GM10266 (cell line): ENCODE measurements at regions not wholly inside any gene's neighbourhood (a gene's known extent, or its start where the extent isn't known, plus 50 kb on each side); places are given as distances from the start of the nearest gene placed in this dataset.
"Not testable (repeated sequence)": the region's sequence is repeated elsewhere in the genome, so short reads cannot be mapped to it uniquely, and the experiment has no call there.

Source experiments
- DNase-seq: peaks from one replicate; pipeline ENCODE4 v3.0.0; 2012; ENCODE audit errors: extremely low spot score
- TF ChIP-seq, protein P1 (sequence below): IDR thresholded peaks from 2 replicates; pipeline ENCODE4 v1.5.1; 2012; ENCODE audit warnings: mild to moderate bottlenecking, low read depth; ENCODE audit not compliant: control insufficient read depth, insufficient read depth; ENCODE audit errors: missing control alignments

- no peak for DNase-seq
- TF ChIP-seq, protein P1, sequence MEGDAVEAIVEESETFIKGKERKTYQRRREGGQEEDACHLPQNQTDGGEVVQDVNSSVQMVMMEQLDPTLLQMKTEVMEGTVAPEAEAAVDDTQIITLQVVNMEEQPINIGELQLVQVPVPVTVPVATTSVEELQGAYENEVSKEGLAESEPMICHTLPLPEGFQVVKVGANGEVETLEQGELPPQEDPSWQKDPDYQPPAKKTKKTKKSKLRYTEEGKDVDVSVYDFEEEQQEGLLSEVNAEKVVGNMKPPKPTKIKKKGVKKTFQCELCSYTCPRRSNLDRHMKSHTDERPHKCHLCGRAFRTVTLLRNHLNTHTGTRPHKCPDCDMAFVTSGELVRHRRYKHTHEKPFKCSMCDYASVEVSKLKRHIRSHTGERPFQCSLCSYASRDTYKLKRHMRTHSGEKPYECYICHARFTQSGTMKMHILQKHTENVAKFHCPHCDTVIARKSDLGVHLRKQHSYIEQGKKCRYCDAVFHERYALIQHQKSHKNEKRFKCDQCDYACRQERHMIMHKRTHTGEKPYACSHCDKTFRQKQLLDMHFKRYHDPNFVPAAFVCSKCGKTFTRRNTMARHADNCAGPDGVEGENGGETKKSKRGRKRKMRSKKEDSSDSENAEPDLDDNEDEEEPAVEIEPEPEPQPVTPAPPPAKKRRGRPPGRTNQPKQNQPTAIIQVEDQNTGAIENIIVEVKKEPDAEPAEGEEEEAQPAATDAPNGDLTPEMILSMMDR = no peak
Measured at GRCh38 chr2:150677551-150677950, 190.1 kb upstream of the RND3 start.

DNA sequence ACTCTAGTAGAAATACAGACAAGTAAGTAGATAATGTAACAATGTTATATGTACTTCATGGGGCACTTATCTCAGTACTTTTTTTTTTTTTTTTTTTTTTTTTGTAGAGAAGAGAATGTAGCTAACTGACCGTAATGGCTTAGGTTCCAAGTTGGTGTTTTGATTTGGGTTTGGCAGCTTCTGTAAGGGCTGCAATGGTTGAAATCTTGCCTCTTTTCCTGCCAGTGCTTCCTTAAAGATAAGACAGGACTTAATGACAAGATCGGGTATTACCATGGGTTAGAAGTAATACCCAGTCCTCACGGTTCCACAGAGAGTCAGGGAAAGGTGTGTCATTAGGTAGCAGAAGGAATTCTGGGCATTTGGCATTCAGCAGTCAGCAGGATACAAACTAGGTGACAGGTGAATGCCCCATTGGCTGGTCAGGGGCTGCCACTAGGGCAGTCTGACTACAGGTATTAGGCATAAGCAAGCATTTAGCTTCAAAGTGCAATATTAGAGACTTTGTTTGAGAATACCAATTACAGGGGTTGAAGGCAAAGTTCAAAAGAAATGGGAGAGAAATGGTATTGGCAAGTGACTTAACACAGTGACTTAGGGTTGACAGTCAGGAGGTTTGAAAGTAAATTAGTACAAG lies 189.4 kb upstream of the RND3 start:
- TF ChIP-seq, protein P1 = no peak

DNA sequence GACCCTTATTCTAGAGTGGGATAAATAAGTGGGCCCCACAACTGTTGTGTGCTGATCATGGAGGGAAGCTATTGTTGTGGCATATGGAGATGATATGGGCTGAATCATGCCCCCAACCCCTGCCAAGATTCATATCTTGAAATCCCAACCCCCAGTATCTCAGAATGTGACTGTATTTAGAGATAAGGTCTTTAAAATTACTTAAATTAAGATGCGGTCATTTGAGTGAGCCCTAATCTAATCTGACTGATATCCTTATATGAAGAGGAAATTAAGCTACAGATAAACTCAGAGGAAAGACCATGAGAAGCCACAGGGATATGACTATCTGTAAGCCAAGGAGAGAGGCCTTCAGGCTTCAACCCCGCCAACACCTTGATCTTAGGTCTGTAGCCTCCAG lies 188.3 kb upstream of the RND3 start:
- DNase-seq = no peak

More for the DNA sequence above, 189.4 kb upstream of the RND3 start:
- no peak for DNase-seq

DNA sequence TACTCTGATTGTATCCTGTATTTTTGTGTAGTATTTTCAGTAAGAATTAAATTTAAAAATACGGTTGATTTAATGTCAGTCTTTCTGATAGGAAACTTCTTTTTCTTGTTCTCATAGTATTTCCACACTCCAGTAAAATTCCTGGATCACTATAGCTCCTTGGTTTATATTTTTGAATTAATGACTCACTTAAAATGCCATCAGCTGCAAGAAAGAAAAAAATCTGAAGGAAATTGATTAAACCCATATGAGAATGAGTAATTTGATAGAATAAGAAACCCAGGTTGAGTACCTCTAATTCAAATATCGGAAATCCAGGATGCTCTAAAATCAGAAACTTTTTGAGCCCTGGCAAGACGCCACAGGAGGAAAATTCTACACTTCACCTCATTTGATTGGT lies 186.8 kb upstream of the RND3 start:
- no peak for DNase-seq

More for the DNA sequence above, 188.3 kb upstream of the RND3 start:
- TF ChIP-seq, protein P1 = no peak

GRCh38 chr2:150672311-150672710 lies 184.8 kb upstream of the RND3 start:
- TF ChIP-seq, protein P1 = no peak
- DNase-seq = no peak

More for the DNA sequence above, 186.8 kb upstream of the RND3 start:
- TF ChIP-seq, protein P1 = no peak

- TF ChIP-seq, protein P1 = no peak
- DNase-seq = no peak
Measured at GRCh38 chr2:150669492-150669891, 182.0 kb upstream of the RND3 start.

GRCh38 chr2:150667039-150667438 lies 179.6 kb upstream of the RND3 start:
- DNase-seq = not testable (repeated sequence)

GRCh38 chr2:150663143-150663542 lies 175.7 kb upstream of the RND3 start:
- TF ChIP-seq, protein P1 = no peak
- DNase-seq = no peak
